ENCODE measurements at regions not wholly inside any gene's neighbourhood (a gene's known extent, or its start where the extent isn't known, plus 50 kb on each side); places are given as distances from the start of the nearest gene placed in this dataset.

DNA sequence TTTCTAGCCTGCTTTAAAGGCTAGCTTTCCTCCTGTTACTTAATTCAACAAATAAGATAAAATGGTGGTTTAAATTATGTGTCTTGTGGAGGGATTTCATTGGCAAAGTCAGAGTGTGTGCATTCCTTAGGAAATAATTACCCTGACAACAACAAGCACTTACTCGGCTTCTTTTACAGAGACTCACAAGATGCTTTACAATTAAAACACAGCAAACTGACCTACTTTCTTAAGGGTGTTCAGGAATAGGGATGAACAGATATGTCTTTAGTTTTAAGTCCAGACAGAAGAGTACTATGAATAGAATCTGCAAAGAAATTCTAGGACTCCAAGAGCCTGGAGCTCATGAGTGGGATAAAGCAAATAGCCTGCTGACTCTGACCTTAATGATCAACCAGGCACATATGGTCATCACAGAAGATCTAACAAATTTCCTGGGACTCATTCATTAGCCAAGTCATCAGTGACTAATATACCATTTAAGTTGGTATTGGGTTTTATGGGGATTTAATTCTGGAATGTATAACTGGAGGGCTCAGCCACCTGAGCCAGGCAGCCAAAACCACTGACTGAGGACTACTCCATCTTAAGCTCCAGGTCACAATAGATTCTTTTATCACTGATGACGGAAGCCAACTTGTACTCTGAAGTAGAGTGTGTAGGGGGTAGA, 161.8 kb upstream of the RIMS1 start:
- no peak for TF ChIP-seq ESRRG (CRISPR knock-in tag; IDR thresholded peaks at IDR 0.05)

DNA sequence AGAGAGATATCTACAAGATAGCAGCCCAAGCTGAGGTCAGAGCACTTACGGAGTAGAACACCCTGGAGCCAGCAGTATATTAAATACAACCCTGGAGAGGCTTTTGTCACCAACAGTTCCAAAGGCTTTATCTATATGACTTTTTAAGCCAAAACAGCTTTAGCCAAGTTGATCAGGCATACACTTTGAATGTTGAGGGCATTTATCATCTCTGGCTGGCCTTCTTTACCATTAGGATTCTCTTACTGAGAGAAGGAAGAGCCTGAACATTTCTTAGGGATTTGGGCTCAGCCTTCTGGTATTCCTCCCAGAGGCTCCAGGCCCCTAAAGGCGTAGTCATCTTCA, 161.3 kb upstream of the RIMS1 start:
- no peak for ATAC-seq
- TF ChIP-seq ZNF565 (CRISPR knock-in tag; conservative IDR thresholded peaks at IDR 0.05; ENCODE audit: low read depth) (no peak), PPARA (CRISPR knock-in tag; IDR thresholded peaks at IDR 0.05; ENCODE audit: borderline replicate concordance) (no peak), ZNF70 (CRISPR knock-in tag; IDR thresholded peaks at IDR 0.05) (no peak)
- TF ChIP-seq, protein P1, sequence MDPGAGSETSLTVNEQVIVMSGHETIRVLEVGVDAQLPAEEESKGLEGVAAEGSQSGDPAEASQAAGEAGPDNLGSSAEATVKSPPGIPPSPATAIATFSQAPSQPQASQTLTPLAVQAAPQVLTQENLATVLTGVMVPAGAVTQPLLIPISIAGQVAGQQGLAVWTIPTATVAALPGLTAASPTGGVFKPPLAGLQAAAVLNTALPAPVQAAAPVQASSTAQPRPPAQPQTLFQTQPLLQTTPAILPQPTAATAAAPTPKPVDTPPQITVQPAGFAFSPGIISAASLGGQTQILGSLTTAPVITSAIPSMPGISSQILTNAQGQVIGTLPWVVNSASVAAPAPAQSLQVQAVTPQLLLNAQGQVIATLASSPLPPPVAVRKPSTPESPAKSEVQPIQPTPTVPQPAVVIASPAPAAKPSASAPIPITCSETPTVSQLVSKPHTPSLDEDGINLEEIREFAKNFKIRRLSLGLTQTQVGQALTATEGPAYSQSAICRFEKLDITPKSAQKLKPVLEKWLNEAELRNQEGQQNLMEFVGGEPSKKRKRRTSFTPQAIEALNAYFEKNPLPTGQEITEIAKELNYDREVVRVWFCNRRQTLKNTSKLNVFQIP (CRISPR knock-in tag; IDR thresholded peaks at IDR 0.05; ENCODE audit: borderline replicate concordance, low read depth) = no peak

More for the DNA sequence above, 161.8 kb upstream of the RIMS1 start:
- no peak for ATAC-seq

DNA sequence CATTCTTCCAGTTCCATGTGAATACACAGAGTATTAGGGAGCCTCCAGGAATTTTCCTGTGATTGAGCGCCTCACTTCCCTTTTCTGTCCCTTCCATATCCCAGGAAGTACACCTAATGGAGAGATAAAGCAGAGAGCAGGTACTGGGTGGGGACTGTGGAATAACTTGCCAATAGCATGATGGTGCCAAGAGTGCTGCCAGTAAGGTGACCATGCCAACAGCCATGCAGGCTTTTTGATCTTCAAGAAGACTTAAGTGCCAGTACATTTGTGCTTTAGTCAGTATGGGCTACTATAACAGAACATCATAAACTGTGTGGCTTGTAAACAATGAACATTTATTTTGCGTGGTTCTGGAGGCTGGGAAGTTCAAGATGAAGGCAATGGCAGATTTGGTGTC, 160.2 kb upstream of the RIMS1 start:
- no peak for TF ChIP-seq ISL1 (CRISPR knock-in tag; IDR thresholded peaks at IDR 0.05)
- no peak for TF ChIP-seq ESRRG (CRISPR knock-in tag; IDR thresholded peaks at IDR 0.05)
- TF ChIP-seq, protein P1 (CRISPR knock-in tag; IDR thresholded peaks at IDR 0.05; ENCODE audit: borderline replicate concordance, low read depth) = no peak
- TF ChIP-seq, protein P2, sequence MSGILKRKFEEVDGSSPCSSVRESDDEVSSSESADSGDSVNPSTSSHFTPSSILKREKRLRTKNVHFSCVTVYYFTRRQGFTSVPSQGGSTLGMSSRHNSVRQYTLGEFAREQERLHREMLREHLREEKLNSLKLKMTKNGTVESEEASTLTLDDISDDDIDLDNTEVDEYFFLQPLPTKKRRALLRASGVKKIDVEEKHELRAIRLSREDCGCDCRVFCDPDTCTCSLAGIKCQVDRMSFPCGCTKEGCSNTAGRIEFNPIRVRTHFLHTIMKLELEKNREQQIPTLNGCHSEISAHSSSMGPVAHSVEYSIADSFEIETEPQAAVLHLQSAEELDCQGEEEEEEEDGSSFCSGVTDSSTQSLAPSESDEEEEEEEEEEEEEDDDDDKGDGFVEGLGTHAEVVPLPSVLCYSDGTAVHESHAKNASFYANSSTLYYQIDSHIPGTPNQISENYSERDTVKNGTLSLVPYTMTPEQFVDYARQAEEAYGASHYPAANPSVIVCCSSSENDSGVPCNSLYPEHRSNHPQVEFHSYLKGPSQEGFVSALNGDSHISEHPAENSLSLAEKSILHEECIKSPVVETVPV (CRISPR knock-in tag; IDR thresholded peaks at IDR 0.05) = no peak
- no peak for TF ChIP-seq ZNF565 (CRISPR knock-in tag; conservative IDR thresholded peaks at IDR 0.05; ENCODE audit: low read depth)
- TF ChIP-seq ZFP30 (CRISPR knock-in tag; IDR thresholded peaks at IDR 0.05) = no peak
- TF ChIP-seq GLIS3 (CRISPR knock-in tag; IDR thresholded peaks at IDR 0.05) = no peak
- no peak for TF ChIP-seq ZFP3 (CRISPR knock-in tag; IDR thresholded peaks at IDR 0.05)
- no peak for ATAC-seq

DNA sequence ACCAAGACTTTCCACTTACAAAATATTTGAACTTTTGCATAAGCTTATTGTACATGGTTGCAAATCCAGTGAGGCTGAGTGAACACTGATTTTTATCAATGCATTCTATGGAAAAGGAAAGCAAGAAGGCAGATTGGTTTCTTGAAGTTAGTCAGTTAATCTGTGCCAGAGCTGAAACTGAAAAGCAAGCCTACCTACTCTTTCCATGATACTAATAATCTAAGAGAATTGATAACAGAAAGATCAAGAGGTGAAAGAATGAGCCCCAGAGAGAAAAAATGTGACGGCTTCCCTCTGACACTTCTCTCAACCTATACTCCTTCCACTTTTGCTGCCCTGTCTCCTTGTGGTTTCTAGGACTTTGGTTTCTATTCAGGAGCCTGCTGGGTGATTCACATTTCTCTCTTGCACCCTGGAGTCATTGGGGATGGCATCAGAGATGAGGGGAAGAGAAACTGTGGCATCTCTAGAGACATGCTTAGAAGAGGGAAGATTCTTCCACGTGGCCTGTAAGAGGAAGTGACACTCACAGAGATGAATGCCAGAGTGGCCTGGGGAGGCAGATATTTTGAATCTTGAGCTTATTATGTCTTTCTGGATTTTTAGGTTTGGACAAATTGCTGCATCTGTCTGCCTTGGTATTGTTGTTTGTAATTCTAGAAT, 158.6 kb upstream of the RIMS1 start:
- no peak for ATAC-seq

More for the DNA sequence above, 158.6 kb upstream of the RIMS1 start:
- TF ChIP-seq, protein P3, sequence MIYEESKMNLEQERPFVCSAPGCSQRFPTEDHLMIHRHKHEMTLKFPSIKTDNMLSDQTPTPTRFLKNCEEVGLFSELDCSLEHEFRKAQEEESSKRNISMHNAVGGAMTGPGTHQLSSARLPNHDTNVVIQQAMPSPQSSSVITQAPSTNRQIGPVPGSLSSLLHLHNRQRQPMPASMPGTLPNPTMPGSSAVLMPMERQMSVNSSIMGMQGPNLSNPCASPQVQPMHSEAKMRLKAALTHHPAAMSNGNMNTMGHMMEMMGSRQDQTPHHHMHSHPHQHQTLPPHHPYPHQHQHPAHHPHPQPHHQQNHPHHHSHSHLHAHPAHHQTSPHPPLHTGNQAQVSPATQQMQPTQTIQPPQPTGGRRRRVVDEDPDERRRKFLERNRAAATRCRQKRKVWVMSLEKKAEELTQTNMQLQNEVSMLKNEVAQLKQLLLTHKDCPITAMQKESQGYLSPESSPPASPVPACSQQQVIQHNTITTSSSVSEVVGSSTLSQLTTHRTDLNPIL (CRISPR knock-in tag; IDR thresholded peaks at IDR 0.05; ENCODE audit: low read depth) = no peak
- no peak for TF ChIP-seq OSR1 (CRISPR knock-in tag; IDR thresholded peaks at IDR 0.05)
- no peak for TF ChIP-seq ZFP30 (CRISPR knock-in tag; IDR thresholded peaks at IDR 0.05)
- no peak for TF ChIP-seq ZNF565 (CRISPR knock-in tag; conservative IDR thresholded peaks at IDR 0.05; ENCODE audit: low read depth)
- TF ChIP-seq, protein P2 (CRISPR knock-in tag; IDR thresholded peaks at IDR 0.05) = no peak
- TF ChIP-seq ARNTL (CRISPR knock-in tag; IDR thresholded peaks at IDR 0.05; ENCODE audit: borderline replicate concordance, low read depth) = no peak
- TF ChIP-seq ZC3H10 (CRISPR knock-in tag; IDR thresholded peaks at IDR 0.05) = no peak
- no peak for TF ChIP-seq SNAI2 (CRISPR knock-in tag; IDR thresholded peaks at IDR 0.05)
- TF ChIP-seq, protein P4, sequence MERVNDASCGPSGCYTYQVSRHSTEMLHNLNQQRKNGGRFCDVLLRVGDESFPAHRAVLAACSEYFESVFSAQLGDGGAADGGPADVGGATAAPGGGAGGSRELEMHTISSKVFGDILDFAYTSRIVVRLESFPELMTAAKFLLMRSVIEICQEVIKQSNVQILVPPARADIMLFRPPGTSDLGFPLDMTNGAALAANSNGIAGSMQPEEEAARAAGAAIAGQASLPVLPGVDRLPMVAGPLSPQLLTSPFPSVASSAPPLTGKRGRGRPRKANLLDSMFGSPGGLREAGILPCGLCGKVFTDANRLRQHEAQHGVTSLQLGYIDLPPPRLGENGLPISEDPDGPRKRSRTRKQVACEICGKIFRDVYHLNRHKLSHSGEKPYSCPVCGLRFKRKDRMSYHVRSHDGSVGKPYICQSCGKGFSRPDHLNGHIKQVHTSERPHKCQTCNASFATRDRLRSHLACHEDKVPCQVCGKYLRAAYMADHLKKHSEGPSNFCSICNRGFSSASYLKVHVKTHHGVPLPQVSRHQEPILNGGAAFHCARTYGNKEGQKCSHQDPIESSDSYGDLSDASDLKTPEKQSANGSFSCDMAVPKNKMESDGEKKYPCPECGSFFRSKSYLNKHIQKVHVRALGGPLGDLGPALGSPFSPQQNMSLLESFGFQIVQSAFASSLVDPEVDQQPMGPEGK (CRISPR knock-in tag; IDR thresholded peaks at IDR 0.05; ENCODE audit: borderline replicate concordance) = no peak
- TF ChIP-seq BACH2 (CRISPR knock-in tag; IDR thresholded peaks at IDR 0.05; ENCODE audit: borderline replicate concordance) = no peak

Measured in SK-N-SH treated with all-trans-retinoic acid at 6 μM for 48 hours (cell line).